ENCODE measurements at regions not wholly inside any gene's neighbourhood (a gene's known extent, or its start where the extent isn't known, plus 50 kb on each side); places are given as distances from the start of the nearest gene placed in this dataset.

- no peak overlapping the region for H3K27ac ChIP-seq
- Mint-ChIP-seq H3K4me3 (no peak overlapping the region), H3K36me3 (no peaks in the 10 kb centered on the region), H3K27ac (no peak overlapping the region), H3K9me3 (peaks cover 5% of the 10 kb centered on the region), H3K27me3 (ENCODE audit: insufficient read depth, low read depth) (peaks cover 5% of the 10 kb centered on the region), H3K4me1 (peaks cover 10% of the 10 kb centered on the region)
- no peak overlapping the region for H2AFZ ChIP-seq (replicated peaks)
- no peaks in the 10 kb centered on the region for H3K36me3 ChIP-seq
- no peaks in the 10 kb centered on the region for H3K79me2 ChIP-seq (ENCODE audit: low read depth)
- TF ChIP-seq, protein P1, sequence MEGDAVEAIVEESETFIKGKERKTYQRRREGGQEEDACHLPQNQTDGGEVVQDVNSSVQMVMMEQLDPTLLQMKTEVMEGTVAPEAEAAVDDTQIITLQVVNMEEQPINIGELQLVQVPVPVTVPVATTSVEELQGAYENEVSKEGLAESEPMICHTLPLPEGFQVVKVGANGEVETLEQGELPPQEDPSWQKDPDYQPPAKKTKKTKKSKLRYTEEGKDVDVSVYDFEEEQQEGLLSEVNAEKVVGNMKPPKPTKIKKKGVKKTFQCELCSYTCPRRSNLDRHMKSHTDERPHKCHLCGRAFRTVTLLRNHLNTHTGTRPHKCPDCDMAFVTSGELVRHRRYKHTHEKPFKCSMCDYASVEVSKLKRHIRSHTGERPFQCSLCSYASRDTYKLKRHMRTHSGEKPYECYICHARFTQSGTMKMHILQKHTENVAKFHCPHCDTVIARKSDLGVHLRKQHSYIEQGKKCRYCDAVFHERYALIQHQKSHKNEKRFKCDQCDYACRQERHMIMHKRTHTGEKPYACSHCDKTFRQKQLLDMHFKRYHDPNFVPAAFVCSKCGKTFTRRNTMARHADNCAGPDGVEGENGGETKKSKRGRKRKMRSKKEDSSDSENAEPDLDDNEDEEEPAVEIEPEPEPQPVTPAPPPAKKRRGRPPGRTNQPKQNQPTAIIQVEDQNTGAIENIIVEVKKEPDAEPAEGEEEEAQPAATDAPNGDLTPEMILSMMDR (IDR thresholded peaks at IDR 0.05): no peak
- no peak overlapping the region for H3K9ac ChIP-seq
- DNase-seq (ENCODE audit: low spot score): no peak
- H3K4me1 ChIP-seq: peaks cover 9% of the 10 kb centered on the region
- H3F3A ChIP-seq (ENCODE audit: low read depth): peaks cover 9% of the 10 kb centered on the region
- H3K27me3 ChIP-seq: no peaks in the 10 kb centered on the region
- no peak overlapping the region for H3K4me3 ChIP-seq
- no peak overlapping the region for H3K4me2 ChIP-seq
- no peaks in the 10 kb centered on the region for H4K20me1 ChIP-seq (ENCODE audit: low read depth)
- no peaks in the 10 kb centered on the region for H3K9me3 ChIP-seq (ENCODE audit: low read depth)
Observed at GRCh38 chr6:25056130-25056529, 120.4 kb upstream of the RIPOR2 start.

GRCh38 chr6:25057111-25057905 lies 121.5 kb upstream of the RIPOR2 start:
- Histone ChIP-seq H3K4me3 (no peak overlapping the region), H3K27me3 (no peaks in the 10 kb centered on the region), H3K9ac (no peak overlapping the region), H3K27ac (no peak overlapping the region), H3K36me3 (no peaks in the 10 kb centered on the region), H3K4me2 (no peak overlapping the region), H3K9me3 (ENCODE audit: low read depth) (no peaks in the 10 kb centered on the region), H3F3A (ENCODE audit: low read depth) (peaks cover 21% of the 10 kb centered on the region), H4K20me1 (ENCODE audit: low read depth) (no peaks in the 10 kb centered on the region), H3K79me2 (ENCODE audit: low read depth) (no peaks in the 10 kb centered on the region), H3K4me1 (peaks cover 19% of the 10 kb centered on the region), H2AFZ (replicated peaks) (peak overlapping the region; percentile 21)
- H3K9me3 Mint-ChIP-seq: peaks cover 5% of the 10 kb centered on the region
- H3K4me3 Mint-ChIP-seq: no peak overlapping the region
- DNase-seq (ENCODE audit: low spot score): peak; percentile 16
- peaks cover 9% of the 10 kb centered on the region for H3K27me3 Mint-ChIP-seq (ENCODE audit: insufficient read depth, low read depth)
- H3K36me3 Mint-ChIP-seq: no peaks in the 10 kb centered on the region
- H3K4me1 Mint-ChIP-seq: peaks cover 22% of the 10 kb centered on the region
- TF ChIP-seq EZH2phosphoT487 (IDR thresholded peaks at IDR 0.05): no peak
- TF ChIP-seq EZH2 (IDR thresholded peaks at IDR 0.05): no peak
- no peak overlapping the region for H3K27ac Mint-ChIP-seq

- Histone ChIP-seq H3K4me1 (peaks cover 21% of the 10 kb centered on the region), H3K9me3 (ENCODE audit: low read depth) (no peaks in the 10 kb centered on the region), H3K27ac (no peak overlapping the region), H4K20me1 (ENCODE audit: low read depth) (no peaks in the 10 kb centered on the region), H3K9ac (no peak overlapping the region), H3K36me3 (no peaks in the 10 kb centered on the region), H3K79me2 (ENCODE audit: low read depth) (no peaks in the 10 kb centered on the region), H3K4me2 (no peak overlapping the region), H3K4me3 (no peak overlapping the region), H3F3A (ENCODE audit: low read depth) (peaks cover 26% of the 10 kb centered on the region), H2AFZ (replicated peaks) (no peak overlapping the region), H3K27me3 (no peaks in the 10 kb centered on the region)
- peaks cover 7% of the 10 kb centered on the region for H3K27me3 Mint-ChIP-seq (ENCODE audit: insufficient read depth, low read depth)
- DNase-seq (ENCODE audit: low spot score): no peak
- H3K27ac Mint-ChIP-seq: no peak overlapping the region
- no peaks in the 10 kb centered on the region for H3K36me3 Mint-ChIP-seq
- peaks cover 5% of the 10 kb centered on the region for H3K9me3 Mint-ChIP-seq
- H3K4me1 Mint-ChIP-seq: peaks cover 31% of the 10 kb centered on the region
- no peak overlapping the region for H3K4me3 Mint-ChIP-seq
- TF ChIP-seq EZH2phosphoT487 (IDR thresholded peaks at IDR 0.05) (no peak), EZH2 (IDR thresholded peaks at IDR 0.05) (no peak)
- TF ChIP-seq, protein P1 (IDR thresholded peaks at IDR 0.05): no peak
Observed at GRCh38 chr6:25058441-25058840, 122.7 kb upstream of the RIPOR2 start.

DNA sequence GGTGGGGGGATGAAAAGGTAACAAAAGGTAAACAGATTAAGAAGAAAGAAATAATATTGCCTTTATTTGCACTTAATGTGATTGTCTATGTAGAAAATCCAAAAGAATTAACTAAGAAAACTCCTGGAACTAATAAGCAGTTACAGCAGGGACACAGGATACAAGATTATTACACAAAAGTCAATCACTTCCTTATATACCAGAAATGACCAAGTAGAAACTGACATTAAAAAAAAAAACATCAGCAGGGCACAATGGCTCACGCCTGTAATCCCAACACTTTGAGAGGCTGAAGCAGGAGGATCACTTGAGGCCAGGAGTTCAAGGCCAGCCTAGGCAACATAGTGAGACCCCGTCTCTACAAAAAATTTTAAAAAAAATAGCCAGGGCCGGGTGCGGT lies 123.2 kb upstream of the RIPOR2 start:
- DNase-seq (ENCODE audit: low spot score): no peak
- Histone ChIP-seq H3K27me3 (no peaks in the 10 kb centered on the region), H3K27ac (no peak overlapping the region), H4K20me1 (ENCODE audit: low read depth) (no peaks in the 10 kb centered on the region), H3K4me3 (no peak overlapping the region), H3K9ac (no peak overlapping the region), H3K79me2 (ENCODE audit: low read depth) (no peaks in the 10 kb centered on the region), H3K4me1 (peaks cover 21% of the 10 kb centered on the region), H2AFZ (replicated peaks) (no peak overlapping the region), H3K36me3 (no peaks in the 10 kb centered on the region), H3F3A (ENCODE audit: low read depth) (peaks cover 26% of the 10 kb centered on the region), H3K9me3 (ENCODE audit: low read depth) (no peaks in the 10 kb centered on the region), H3K4me2 (no peak overlapping the region)
- H3K27me3 Mint-ChIP-seq (ENCODE audit: insufficient read depth, low read depth): peaks cover 7% of the 10 kb centered on the region
- H3K36me3 Mint-ChIP-seq: no peaks in the 10 kb centered on the region
- TF ChIP-seq, protein P1 (IDR thresholded peaks at IDR 0.05): no peak
- TF ChIP-seq EZH2phosphoT487 (IDR thresholded peaks at IDR 0.05) (no peak), EZH2 (IDR thresholded peaks at IDR 0.05) (no peak)
- H3K9me3 Mint-ChIP-seq: peaks cover 5% of the 10 kb centered on the region
- no peak overlapping the region for H3K4me3 Mint-ChIP-seq
- H3K27ac Mint-ChIP-seq: no peak overlapping the region
- peaks cover 31% of the 10 kb centered on the region for H3K4me1 Mint-ChIP-seq

All from neural progenitor cell (in vitro differentiated cells).